Neural progenitor cell (in vitro differentiated cells): ENCODE measurements at regions not wholly inside any gene's neighbourhood (a gene's known extent, or its start where the extent isn't known, plus 50 kb on each side); places are given as distances from the start of the nearest gene placed in this dataset.

Experiments
- EZH2 ChIP-seq: fragments of 200-600 bp; sonication (generic); IDR thresholded peaks from 2 replicates; pipeline ENCODE4 v1.6.1; 2017; ENCODE audit warnings: antibody characterized with exemption, mild to moderate bottlenecking, moderate library complexity
- EZH2phosphoT487 ChIP-seq: fragments of 200-600 bp; sonication (generic); IDR thresholded peaks from 2 replicates; pipeline ENCODE4 v1.6.1; 2017; ENCODE audit warnings: antibody characterized with exemption
- TF ChIP-seq, protein P1 (sequence below): fragments of 200-600 bp; sonication (generic); IDR thresholded peaks from 2 replicates; pipeline ENCODE4 v1.5.1; 2017; ENCODE audit warnings: antibody characterized with exemption, mild to moderate bottlenecking

DNA sequence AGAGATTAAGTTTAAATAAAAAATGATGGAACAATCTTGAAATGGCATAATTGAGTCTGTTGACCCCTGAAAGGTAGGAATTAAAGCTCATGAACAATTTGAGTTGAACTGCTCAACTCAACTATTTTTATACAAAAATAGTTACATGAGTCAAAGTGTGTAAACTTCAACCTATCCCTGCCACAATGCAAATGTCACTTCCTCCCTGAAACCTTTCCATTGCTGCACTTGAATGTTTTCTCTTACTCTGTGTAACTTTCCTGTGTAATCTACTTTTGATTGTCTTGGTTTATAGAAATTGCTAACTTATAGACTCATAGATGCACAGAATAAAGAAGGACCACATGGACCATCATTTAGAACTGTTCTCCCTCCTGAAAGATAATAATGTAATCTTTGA is 218.5 kb downstream of the GBA3 start:
- TF ChIP-seq, protein P1, sequence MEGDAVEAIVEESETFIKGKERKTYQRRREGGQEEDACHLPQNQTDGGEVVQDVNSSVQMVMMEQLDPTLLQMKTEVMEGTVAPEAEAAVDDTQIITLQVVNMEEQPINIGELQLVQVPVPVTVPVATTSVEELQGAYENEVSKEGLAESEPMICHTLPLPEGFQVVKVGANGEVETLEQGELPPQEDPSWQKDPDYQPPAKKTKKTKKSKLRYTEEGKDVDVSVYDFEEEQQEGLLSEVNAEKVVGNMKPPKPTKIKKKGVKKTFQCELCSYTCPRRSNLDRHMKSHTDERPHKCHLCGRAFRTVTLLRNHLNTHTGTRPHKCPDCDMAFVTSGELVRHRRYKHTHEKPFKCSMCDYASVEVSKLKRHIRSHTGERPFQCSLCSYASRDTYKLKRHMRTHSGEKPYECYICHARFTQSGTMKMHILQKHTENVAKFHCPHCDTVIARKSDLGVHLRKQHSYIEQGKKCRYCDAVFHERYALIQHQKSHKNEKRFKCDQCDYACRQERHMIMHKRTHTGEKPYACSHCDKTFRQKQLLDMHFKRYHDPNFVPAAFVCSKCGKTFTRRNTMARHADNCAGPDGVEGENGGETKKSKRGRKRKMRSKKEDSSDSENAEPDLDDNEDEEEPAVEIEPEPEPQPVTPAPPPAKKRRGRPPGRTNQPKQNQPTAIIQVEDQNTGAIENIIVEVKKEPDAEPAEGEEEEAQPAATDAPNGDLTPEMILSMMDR = no peak
- TF ChIP-seq EZH2phosphoT487 (no peak), EZH2 (no peak)
